ENCODE measurements at regions not wholly inside any gene's neighbourhood (a gene's known extent, or its start where the extent isn't known, plus 50 kb on each side); places are given as distances from the start of the nearest gene placed in this dataset.

- TF ChIP-seq, protein P1, sequence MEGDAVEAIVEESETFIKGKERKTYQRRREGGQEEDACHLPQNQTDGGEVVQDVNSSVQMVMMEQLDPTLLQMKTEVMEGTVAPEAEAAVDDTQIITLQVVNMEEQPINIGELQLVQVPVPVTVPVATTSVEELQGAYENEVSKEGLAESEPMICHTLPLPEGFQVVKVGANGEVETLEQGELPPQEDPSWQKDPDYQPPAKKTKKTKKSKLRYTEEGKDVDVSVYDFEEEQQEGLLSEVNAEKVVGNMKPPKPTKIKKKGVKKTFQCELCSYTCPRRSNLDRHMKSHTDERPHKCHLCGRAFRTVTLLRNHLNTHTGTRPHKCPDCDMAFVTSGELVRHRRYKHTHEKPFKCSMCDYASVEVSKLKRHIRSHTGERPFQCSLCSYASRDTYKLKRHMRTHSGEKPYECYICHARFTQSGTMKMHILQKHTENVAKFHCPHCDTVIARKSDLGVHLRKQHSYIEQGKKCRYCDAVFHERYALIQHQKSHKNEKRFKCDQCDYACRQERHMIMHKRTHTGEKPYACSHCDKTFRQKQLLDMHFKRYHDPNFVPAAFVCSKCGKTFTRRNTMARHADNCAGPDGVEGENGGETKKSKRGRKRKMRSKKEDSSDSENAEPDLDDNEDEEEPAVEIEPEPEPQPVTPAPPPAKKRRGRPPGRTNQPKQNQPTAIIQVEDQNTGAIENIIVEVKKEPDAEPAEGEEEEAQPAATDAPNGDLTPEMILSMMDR (conservative IDR thresholded peaks at IDR 0.05), result no peak
- DNase-seq (ENCODE audit: low read depth, low spot score), result no peak
- Mint-ChIP-seq H3K4me1 (no peaks in the 10 kb centered on the region), H3K27me3 (ENCODE audit: low read depth) (no peaks in the 10 kb centered on the region), H3K4me3 (no peak overlapping the region), H3K9me3 (no peaks in the 10 kb centered on the region), H3K27ac (ENCODE audit: unreplicated experiment) (no peak overlapping the region), H3K36me3 (ENCODE audit: low read depth) (no peaks in the 10 kb centered on the region)
Observed at GRCh38 chr3:102195198-102195948, 239.4 kb upstream of the ZPLD1 start.

GRCh38 chr3:102200126-102200525 lies 234.7 kb upstream of the ZPLD1 start:
- Mint-ChIP-seq H3K36me3 (ENCODE audit: low read depth) (no peaks in the 10 kb centered on the region), H3K27ac (ENCODE audit: unreplicated experiment) (no peak overlapping the region), H3K4me3 (no peak overlapping the region)

GRCh38 chr3:102200560-102200959 lies 234.3 kb upstream of the ZPLD1 start:
- no peaks in the 10 kb centered on the region for H3K9me3 Mint-ChIP-seq
- DNase-seq (ENCODE audit: low read depth, low spot score), result no peak
- TF ChIP-seq, protein P1 (conservative IDR thresholded peaks at IDR 0.05), result no peak
- H3K4me1 Mint-ChIP-seq, result no peaks in the 10 kb centered on the region
- no peak overlapping the region for H3K4me3 Mint-ChIP-seq
- H3K36me3 Mint-ChIP-seq (ENCODE audit: low read depth), result no peaks in the 10 kb centered on the region
- H3K27me3 Mint-ChIP-seq (ENCODE audit: low read depth), result no peaks in the 10 kb centered on the region
- H3K27ac Mint-ChIP-seq (ENCODE audit: unreplicated experiment), result no peak overlapping the region

More at GRCh38 chr3:102200126-102200525, 234.7 kb upstream of the ZPLD1 start:
- no peak for DNase-seq (ENCODE audit: low read depth, low spot score)
- Mint-ChIP-seq H3K27me3 (ENCODE audit: low read depth) (no peaks in the 10 kb centered on the region), H3K9me3 (no peaks in the 10 kb centered on the region), H3K4me1 (no peaks in the 10 kb centered on the region)
- TF ChIP-seq, protein P1 (conservative IDR thresholded peaks at IDR 0.05), result no peak

GRCh38 chr3:102205647-102206046 lies 229.2 kb upstream of the ZPLD1 start:
- H3K27ac Mint-ChIP-seq (ENCODE audit: unreplicated experiment), result no peak overlapping the region
- no peaks in the 10 kb centered on the region for H3K9me3 Mint-ChIP-seq
- no peaks in the 10 kb centered on the region for H3K4me1 Mint-ChIP-seq
- H3K4me3 Mint-ChIP-seq, result no peak overlapping the region
- no peak for DNase-seq (ENCODE audit: low read depth, low spot score)
- TF ChIP-seq, protein P1 (conservative IDR thresholded peaks at IDR 0.05), result no peak
- no peaks in the 10 kb centered on the region for H3K27me3 Mint-ChIP-seq (ENCODE audit: low read depth)
- H3K36me3 Mint-ChIP-seq (ENCODE audit: low read depth), result no peaks in the 10 kb centered on the region

- H3K27me3 Mint-ChIP-seq (ENCODE audit: low read depth), result no peaks in the 10 kb centered on the region
Observed at GRCh38 chr3:102206511-102207031, 228.2 kb upstream of the ZPLD1 start.

More at GRCh38 chr3:102206511-102207031, 228.2 kb upstream of the ZPLD1 start:
- no peaks in the 10 kb centered on the region for H3K4me1 Mint-ChIP-seq
- no peak for DNase-seq (ENCODE audit: low read depth, low spot score)
- TF ChIP-seq, protein P1 (conservative IDR thresholded peaks at IDR 0.05), result no peak
- no peaks in the 10 kb centered on the region for H3K9me3 Mint-ChIP-seq
- H3K4me3 Mint-ChIP-seq, result no peak overlapping the region
- no peaks in the 10 kb centered on the region for H3K36me3 Mint-ChIP-seq (ENCODE audit: low read depth)
- H3K27ac Mint-ChIP-seq (ENCODE audit: unreplicated experiment), result no peak overlapping the region

All from neural crest cell (in vitro differentiated cells).